GM12865 (cell line): ENCODE measurements at regions not wholly inside any gene's neighbourhood (a gene's known extent, or its start where the extent isn't known, plus 50 kb on each side); places are given as distances from the start of the nearest gene placed in this dataset.

Experiments
- DNase-seq: peaks from one replicate; pipeline ENCODE4 v3.0.0; 2010; ENCODE audit warnings: low read depth
- H3K4me3 ChIP-seq: 2 replicates; pipeline ENCODE4 v1.5.1; 2011; ENCODE audit warnings: mild to moderate bottlenecking, low read depth, low read length, control low read depth
- TF ChIP-seq, protein P1 (sequence below): IDR thresholded peaks from 2 replicates; pipeline ENCODE4 v1.5.1; 2011; ENCODE audit warnings: low read length, control low read depth, low read depth, inconsistent platforms; ENCODE audit not compliant: insufficient read depth; ENCODE audit errors: missing control alignments

DNA sequence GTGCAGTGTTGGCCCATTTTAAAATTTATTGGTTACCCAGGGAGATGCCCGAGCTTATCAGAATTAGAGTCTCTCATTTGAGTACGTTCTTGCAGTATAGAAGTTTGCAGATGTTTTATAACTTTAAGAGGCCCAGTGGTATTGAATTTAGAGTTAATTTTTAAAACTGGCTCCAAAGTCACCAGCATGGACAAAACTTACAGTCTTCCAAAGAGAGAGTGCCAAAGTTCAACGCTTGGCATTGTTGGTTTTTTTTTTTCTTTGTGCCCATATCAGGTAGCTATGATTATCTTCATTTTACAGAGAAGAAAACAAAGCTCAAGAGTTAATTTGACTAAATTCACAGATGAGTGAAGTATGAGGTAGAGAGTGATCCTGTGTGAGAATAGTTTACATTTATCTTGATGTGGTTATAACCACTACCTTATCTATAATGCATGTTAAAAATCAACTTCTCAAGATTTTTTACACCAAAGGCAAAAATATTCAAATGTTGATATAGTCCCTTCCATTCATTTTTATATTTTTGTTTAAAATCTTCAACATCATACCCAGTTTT is 273.7 kb upstream of the DMRT1 start:
- TF ChIP-seq, protein P1, sequence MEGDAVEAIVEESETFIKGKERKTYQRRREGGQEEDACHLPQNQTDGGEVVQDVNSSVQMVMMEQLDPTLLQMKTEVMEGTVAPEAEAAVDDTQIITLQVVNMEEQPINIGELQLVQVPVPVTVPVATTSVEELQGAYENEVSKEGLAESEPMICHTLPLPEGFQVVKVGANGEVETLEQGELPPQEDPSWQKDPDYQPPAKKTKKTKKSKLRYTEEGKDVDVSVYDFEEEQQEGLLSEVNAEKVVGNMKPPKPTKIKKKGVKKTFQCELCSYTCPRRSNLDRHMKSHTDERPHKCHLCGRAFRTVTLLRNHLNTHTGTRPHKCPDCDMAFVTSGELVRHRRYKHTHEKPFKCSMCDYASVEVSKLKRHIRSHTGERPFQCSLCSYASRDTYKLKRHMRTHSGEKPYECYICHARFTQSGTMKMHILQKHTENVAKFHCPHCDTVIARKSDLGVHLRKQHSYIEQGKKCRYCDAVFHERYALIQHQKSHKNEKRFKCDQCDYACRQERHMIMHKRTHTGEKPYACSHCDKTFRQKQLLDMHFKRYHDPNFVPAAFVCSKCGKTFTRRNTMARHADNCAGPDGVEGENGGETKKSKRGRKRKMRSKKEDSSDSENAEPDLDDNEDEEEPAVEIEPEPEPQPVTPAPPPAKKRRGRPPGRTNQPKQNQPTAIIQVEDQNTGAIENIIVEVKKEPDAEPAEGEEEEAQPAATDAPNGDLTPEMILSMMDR = no peak
- H3K4me3 ChIP-seq = no peak overlapping the region
- DNase-seq = no peak

DNA sequence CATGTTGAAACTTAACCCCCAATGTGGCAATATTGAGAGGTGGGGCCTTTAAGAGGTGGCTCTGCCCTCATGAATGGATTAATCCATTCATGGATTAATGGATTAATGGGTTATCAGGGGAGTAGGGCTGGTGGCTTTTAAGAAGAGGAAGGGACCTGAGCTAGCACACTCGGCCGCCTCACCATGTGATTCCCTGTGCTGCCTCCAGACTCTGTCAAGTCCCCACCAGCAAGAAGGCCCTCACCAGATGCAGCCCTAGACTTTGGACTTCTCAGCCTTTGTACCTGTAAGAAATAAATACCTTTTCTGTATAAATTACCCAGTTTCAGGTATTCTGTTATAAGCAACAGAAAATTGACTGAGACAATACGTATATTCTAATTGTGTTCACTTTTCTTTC is 272.2 kb upstream of the DMRT1 start:
- TF ChIP-seq, protein P1 = no peak
- no peak overlapping the region for H3K4me3 ChIP-seq
- no peak for DNase-seq

DNA sequence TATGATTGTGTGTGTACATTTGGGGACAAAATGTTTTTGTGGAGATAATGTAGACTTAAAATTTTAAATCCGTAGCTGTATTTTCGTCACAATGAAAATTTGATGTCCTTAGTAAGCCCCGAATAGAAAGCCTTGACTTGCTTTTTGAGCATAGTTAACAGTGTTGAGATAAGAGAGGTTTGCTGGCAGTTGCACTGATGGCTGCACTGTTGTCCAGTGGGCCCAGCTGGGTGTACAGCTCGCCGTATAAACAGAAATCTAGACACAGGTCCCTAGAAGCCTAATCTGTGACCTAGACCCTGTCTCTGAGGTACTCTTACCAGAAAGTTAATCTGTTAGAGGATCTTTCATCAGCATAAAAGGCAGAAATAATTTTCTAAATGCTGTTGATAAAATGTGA is 271.3 kb upstream of the DMRT1 start:
- no peak for DNase-seq

DNA sequence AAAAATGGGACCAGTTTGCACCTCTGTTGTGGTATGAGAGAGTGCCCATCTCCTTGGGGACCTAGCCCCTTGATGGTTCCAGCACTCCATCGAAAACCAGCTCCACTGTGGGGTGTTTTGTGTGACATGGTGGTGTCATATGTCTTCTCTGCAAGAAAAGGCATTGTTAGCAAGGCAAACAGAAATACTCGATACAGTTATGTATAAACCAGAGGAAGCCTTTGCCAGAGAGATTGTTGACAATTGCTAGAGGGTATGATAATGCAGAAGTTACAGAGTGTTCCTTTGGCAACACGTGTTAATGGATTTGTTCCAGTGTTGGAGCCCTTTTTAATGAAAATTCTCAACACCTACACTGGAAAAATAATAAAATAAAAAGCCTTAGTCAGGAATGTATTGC is 270.4 kb upstream of the DMRT1 start:
- TF ChIP-seq, protein P1 = no peak
- no peak for DNase-seq
- H3K4me3 ChIP-seq = no peak overlapping the region

More for the DNA sequence above, 271.3 kb upstream of the DMRT1 start:
- H3K4me3 ChIP-seq = no peak overlapping the region
- TF ChIP-seq, protein P1 = no peak

DNA sequence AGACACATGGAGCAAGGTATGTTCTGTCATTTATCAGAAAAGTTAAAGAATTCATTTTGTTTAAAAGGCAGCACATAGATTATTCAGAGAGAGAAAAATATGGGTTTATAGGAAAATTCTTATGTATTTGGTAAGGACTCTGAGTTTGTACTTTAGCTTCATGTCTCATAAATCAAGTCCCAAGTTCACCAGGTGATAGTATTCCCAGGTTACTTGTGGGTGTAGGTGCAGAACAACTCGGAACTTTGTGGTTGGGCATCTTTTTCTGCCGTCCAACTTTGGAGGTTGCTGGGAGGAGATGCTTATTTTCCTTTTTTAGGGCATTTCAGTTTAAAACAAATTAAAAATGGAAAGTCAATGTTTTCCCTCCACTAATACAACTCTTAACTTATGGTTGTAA is 269.8 kb upstream of the DMRT1 start:
- H3K4me3 ChIP-seq = no peak overlapping the region
- TF ChIP-seq, protein P1 = no peak

DNA sequence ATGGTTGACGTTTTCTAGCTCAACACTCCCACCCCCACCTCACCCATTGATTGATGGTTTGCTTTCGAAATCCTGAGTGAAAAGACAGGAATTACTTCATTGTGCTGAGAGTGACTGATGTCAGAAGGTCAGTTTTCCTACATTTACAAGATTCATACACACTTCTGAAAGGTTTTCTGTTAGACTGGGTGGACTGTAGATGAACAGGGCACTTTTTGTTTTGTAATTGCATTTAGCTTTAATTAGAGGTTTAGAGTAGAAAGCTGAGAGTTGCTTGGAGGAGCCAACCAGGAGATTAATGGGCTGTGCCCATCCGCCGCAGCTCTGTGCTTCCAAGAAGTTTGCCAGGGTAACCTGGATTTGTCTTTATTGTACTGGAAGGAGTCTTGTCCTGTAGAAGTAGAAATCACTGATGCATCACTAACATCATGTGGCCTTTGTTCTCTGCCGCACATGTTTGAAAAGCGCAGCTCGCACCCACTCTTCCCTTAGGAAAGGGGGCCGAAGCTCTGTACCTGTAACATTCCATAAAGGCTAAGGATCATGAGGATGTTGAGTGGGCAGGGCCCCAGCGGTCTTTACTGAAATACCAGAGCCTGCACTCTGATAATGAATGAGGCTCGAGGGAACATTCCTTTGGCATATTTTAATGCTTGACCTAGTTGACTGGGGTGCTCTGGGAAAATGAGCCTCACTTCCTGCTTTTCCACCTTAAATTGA is 267.6 kb upstream of the DMRT1 start:
- TF ChIP-seq, protein P1 = no peak
- H3K4me3 ChIP-seq = no peak overlapping the region
- no peak for DNase-seq

More for the DNA sequence above, 269.8 kb upstream of the DMRT1 start:
- no peak for DNase-seq

DNA sequence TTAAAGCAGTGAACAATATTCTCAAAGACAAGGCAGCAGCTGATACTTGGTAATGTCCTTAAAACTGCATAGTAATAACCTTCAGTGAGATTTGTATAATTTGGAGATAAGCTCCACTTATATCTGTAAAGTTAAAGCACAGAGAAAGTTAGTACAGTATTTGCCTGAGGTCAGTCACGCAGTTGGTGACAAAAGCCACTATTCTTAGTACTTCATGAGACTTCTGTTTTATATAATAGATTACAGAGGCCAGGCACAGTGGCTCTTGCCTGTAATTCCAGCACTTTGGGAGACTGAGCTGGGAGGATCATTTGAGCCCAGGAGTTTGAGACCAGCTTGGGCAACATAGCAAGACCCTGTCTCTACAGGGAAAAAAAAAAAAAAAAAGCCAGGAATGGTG is 266.4 kb upstream of the DMRT1 start:
- TF ChIP-seq, protein P1 = no peak
- no peak overlapping the region for H3K4me3 ChIP-seq
- no peak for DNase-seq
